Liver (tissue), 8 donors: ENCODE measurements at regions not wholly inside any gene's neighbourhood (a gene's known extent, or its start where the extent isn't known, plus 50 kb on each side); places are given as distances from the start of the nearest gene placed in this dataset.

ENCODE experiments used
- DNase-seq: peaks from one replicate; pipeline ENCODE4 v3.0.0-alpha.2; 2017; ENCODE audit warnings: low spot score
- H3K27ac ChIP-seq, 2 donors: one replicate each; pipeline ENCODE4 v1.7.0; 2013; ENCODE audit warnings: inconsistent platforms in 2 of 2, low read length in 2 of 2, control low read depth in 1 of 2, low read depth in 1 of 2, mild to moderate bottlenecking in 1 of 2
- H3K27me3 ChIP-seq, 4 donors: one replicate each; pipeline versions ENCODE4 v1.6.1 to v1.7.0; 2013; ENCODE audit warnings: low read length in 3 of 4, inconsistent platforms in 1 of 4, mild to moderate bottlenecking in 1 of 4, moderate library complexity in 1 of 4; ENCODE audit not compliant: control insufficient read depth in 4 of 4, insufficient read depth in 4 of 4
- H3K36me3 ChIP-seq, 4 donors: one replicate each; pipeline versions ENCODE4 v1.6.1 to v1.7.0; 2013; ENCODE audit warnings: low read length in 3 of 4, mild to moderate bottlenecking in 3 of 4, low read depth in 1 of 4, moderate library complexity in 1 of 4; ENCODE audit not compliant: control insufficient read depth in 4 of 4, insufficient read depth in 3 of 4
- H3K4me1 ChIP-seq, 4 donors: one replicate each; pipeline versions ENCODE4 v1.6.1 to v1.7.0; 2013; ENCODE audit warnings: low read length in 3 of 4, mild to moderate bottlenecking in 3 of 4, moderate library complexity in 1 of 4; ENCODE audit not compliant: control insufficient read depth in 4 of 4, insufficient read depth in 4 of 4
- H3K4me3 ChIP-seq, 3 donors: one replicate each; pipeline versions ENCODE4 v1.6.1 to v1.7.0; 2013; ENCODE audit warnings: low read length in 3 of 3, control low read depth in 1 of 3, low read depth in 1 of 3, mild to moderate bottlenecking in 1 of 3
- H3K9ac ChIP-seq, 2 donors: one replicate each; pipeline ENCODE4 v1.7.0; 2013; ENCODE audit warnings: low read length in 2 of 2, mild to moderate bottlenecking in 2 of 2, moderate library complexity in 2 of 2, control low read depth in 1 of 2, low read depth in 1 of 2
- H3K9me3 ChIP-seq, 4 donors: one replicate each; pipeline versions ENCODE4 v1.6.1 to v1.7.0; 2013; ENCODE audit warnings: low read length in 3 of 4; ENCODE audit not compliant: control insufficient read depth in 4 of 4
- EGR1 ChIP-seq, 2 donors: IDR thresholded peaks; 2 replicates each; pipeline ENCODE4 v1.6.1; 2016 to 2018; ENCODE audit warnings: antibody characterized with exemption in 2 of 2, low read depth in 2 of 2
- FOXA1 ChIP-seq: IDR thresholded peaks from 2 replicates; pipeline ENCODE4 v1.6.1; 2016; ENCODE audit warnings: antibody characterized with exemption
- GABPA ChIP-seq, 2 donors: IDR thresholded peaks in 1 of 2; conservative IDR thresholded peaks in 1 of 2; 2 replicates each; pipeline ENCODE4 v1.6.1; 2016; ENCODE audit warnings: antibody characterized with exemption in 2 of 2, mild to moderate bottlenecking in 1 of 2, moderate library complexity in 1 of 2
- HNF4A ChIP-seq, 2 donors: conservative IDR thresholded peaks; 2 replicates each; pipeline ENCODE4 v1.6.1; 2016; ENCODE audit warnings: antibody characterized with exemption in 2 of 2, mild to moderate bottlenecking in 2 of 2
- HNF4G ChIP-seq: IDR thresholded peaks from 2 replicates; pipeline ENCODE4 v1.6.1; 2016; ENCODE audit warnings: antibody characterized with exemption
- JUND ChIP-seq, 2 donors: IDR thresholded peaks; 2 replicates each; pipeline ENCODE4 v1.6.1; 2016; ENCODE audit warnings: antibody characterized with exemption in 2 of 2
- NR2F2 ChIP-seq: IDR thresholded peaks from 2 replicates; pipeline ENCODE4 v1.6.1; 2016; ENCODE audit warnings: antibody characterized with exemption
- RXRA ChIP-seq, 2 donors: IDR thresholded peaks; 2 replicates each; pipeline ENCODE4 v1.6.1; 2017 to 2018; ENCODE audit warnings: antibody characterized with exemption in 2 of 2, mild to moderate bottlenecking in 1 of 2
- SP1 ChIP-seq: IDR thresholded peaks from 2 replicates; pipeline ENCODE4 v1.6.1; 2018; ENCODE audit warnings: antibody characterized with exemption, mild to moderate bottlenecking
- WGBS: extraction: QIAGEN DNeasy Blood & Tissue Kit; methylation state at CpG from one replicate; pipeline ENCODE4 v1.1.7; 2013; 5-methylcytosine and 5-hydroxymethylcytosine counted together
- TF ChIP-seq, protein P1 (sequence below): fragments of 150-350 bp; IDR thresholded peaks from 2 replicates; pipeline ENCODE4 v1.5.1; 2017; ENCODE audit warnings: improper control_type of control experiment, low read depth, low read length; ENCODE audit not compliant: missing input control
- TF ChIP-seq, protein P2 (sequence below): IDR thresholded peaks from 2 replicates; pipeline ENCODE4 v1.6.1; 2016; ENCODE audit warnings: antibody characterized with exemption, mild to moderate bottlenecking
- donor health status: healthy.
- donor health status: healthy.
- donor health status: healthy.
- donor health status: healthy.
- donor health status: healthy.

DNA sequence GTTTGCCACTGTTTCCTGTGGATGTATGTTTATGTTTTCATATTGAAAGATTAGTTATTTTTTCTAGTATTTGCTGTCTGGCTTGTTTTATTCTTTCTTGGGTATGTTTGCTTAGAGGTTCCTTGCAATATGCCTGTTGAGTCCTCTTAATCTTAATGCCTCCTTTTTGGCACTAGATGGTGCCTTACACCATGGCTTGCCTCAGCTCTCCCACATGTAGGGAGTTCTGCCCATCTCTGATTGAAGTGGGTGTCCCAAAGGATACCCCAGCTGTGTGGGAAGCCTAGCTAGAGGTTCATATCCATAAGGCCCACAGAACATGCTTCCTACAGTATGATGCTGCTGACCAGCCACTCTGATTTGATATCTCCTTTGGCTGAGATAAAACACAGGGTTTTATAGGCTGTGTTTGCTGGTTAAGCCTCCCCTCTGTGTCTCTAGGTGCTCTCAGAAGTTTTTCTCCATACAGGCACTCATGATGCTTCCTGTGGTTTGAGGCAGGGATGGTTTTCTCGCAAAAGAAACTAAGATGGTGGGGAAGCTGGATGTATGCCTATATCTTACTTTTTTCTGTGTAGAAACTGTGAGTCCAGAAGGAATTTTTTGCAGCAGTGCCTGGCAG lies 162.4 kb downstream of the ASB9 start:
- Histone ChIP-seq H3K9me3 (peaks cover 0 to 3% (median 0%) of the 10 kb centered on the region in 4 donors), H3K27ac (no peak overlapping the region), H3K4me3 (no peak overlapping the region), H3K4me1 (no peaks in the 10 kb centered on the region), H3K27me3 (no peaks in the 10 kb centered on the region), H3K36me3 (no peaks in the 10 kb centered on the region), H3K9ac (no peak overlapping the region)
- DNase-seq, result no peak
- no peak for TF ChIP-seq HNF4A (conservative IDR thresholded peaks at IDR 0.05)
- WGBS, result 79% methylated on average over 1 of the region's 1 CpG

DNA sequence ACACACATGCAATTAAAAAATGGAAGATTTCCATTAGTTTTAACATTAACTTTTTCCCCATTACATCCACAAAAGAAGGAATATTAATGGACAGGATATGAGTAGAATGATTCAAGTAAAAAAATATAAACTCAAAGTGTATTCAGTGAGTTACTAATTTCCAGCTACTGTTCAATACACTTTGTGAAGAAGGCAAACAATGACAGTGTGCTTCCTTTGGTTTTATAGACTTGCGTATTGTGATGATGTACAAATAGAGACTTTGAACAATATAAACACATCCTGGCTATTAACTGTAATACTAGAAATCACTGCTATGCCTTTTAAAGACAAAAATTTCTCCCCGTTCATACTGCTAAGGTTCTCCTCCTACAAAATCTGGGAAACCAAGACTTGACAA lies 171.4 kb downstream of the ASB9 start:
- WGBS, result 61% methylated on average over 2 of the region's 2 CpGs
- DNase-seq, result no peak
- no peaks in the 10 kb centered on the region for H3K4me1 ChIP-seq
- no peak overlapping the region for H3K27ac ChIP-seq
- H3K4me3 ChIP-seq, result no peak overlapping the region
- TF ChIP-seq GABPA (IDR thresholded peaks at IDR 0.05 in 1 of 2, conservative IDR thresholded peaks at IDR 0.05 in 1 of 2), result no peak
- no peaks in the 10 kb centered on the region for H3K9me3 ChIP-seq
- H3K9ac ChIP-seq, result no peak overlapping the region
- no peaks in the 10 kb centered on the region for H3K36me3 ChIP-seq
- peaks cover 0 to 2% (median 0%) of the 10 kb centered on the region in 4 donors for H3K27me3 ChIP-seq

DNA sequence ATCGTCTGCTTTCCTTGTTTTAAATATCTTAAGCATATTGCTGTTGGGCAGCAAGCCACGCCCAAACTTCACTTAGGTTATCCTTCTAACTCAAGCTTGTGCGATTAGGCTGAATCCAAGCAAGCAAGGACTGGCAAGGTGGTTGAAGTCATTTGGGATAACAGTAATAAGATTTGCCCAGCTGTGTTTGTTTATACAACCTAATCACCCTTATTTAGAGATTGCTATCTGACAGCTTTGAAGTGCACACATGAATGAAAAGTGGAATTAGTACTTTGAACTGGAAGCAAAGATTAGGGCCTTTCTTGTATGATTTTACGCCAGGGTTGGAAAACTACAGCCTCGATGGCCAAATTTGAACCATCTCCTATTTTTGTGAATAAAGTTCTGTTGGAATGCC lies 182.1 kb downstream of the ASB9 start:
- no peak for DNase-seq
- H3K4me3 ChIP-seq, result no peak overlapping the region

DNA sequence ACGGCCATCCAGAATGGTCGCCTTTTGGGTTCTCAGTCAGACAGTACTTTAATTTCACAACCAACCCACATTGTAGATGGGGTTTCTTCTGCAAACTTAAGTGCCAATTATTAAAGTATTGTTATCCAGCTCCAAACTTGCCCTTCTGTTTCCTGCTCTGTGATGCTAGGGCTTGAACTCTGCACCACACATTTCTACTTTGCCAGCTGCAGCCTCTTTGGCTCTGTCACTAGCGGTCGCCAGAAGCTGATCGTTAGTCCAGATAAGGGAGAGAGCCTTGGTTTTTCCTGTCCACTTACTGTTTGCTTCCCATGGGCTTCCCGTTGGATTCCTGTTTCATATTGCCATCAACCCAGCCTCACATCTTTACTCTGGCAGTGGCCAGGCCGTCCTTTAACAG lies 196.6 kb downstream of the ASB9 start:
- Histone ChIP-seq H3K4me1 (no peaks in the 10 kb centered on the region), H3K36me3 (no peaks in the 10 kb centered on the region), H3K9ac (no peak overlapping the region), H3K27me3 (peaks cover 0 to 6% (median 0%) of the 10 kb centered on the region in 4 donors), H3K9me3 (no peaks in the 10 kb centered on the region), H3K27ac (no peak overlapping the region), H3K4me3 (no peak overlapping the region)
- 51% methylated on average over 7 of the region's 7 CpGs for WGBS
- no peak for DNase-seq
- TF ChIP-seq, protein P1, sequence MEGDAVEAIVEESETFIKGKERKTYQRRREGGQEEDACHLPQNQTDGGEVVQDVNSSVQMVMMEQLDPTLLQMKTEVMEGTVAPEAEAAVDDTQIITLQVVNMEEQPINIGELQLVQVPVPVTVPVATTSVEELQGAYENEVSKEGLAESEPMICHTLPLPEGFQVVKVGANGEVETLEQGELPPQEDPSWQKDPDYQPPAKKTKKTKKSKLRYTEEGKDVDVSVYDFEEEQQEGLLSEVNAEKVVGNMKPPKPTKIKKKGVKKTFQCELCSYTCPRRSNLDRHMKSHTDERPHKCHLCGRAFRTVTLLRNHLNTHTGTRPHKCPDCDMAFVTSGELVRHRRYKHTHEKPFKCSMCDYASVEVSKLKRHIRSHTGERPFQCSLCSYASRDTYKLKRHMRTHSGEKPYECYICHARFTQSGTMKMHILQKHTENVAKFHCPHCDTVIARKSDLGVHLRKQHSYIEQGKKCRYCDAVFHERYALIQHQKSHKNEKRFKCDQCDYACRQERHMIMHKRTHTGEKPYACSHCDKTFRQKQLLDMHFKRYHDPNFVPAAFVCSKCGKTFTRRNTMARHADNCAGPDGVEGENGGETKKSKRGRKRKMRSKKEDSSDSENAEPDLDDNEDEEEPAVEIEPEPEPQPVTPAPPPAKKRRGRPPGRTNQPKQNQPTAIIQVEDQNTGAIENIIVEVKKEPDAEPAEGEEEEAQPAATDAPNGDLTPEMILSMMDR, result no peak
- TF ChIP-seq SP1, result no peak
- TF ChIP-seq GABPA (IDR thresholded peaks at IDR 0.05 in 1 of 2, conservative IDR thresholded peaks at IDR 0.05 in 1 of 2), result no peak

More for the DNA sequence above, 182.1 kb downstream of the ASB9 start:
- Histone ChIP-seq H3K27ac (no peak overlapping the region), H3K9me3 (no peaks in the 10 kb centered on the region), H3K27me3 (no peaks in the 10 kb centered on the region), H3K9ac (no peak overlapping the region), H3K4me1 (no peaks in the 10 kb centered on the region), H3K36me3 (no peaks in the 10 kb centered on the region)
- TF ChIP-seq HNF4A (conservative IDR thresholded peaks at IDR 0.05) (no peak), NR2F2 (no peak), FOXA1 (no peak), HNF4G (no peak), JUND (IDR thresholded peaks at IDR 0.05) (no peak), EGR1 (IDR thresholded peaks at IDR 0.05; ENCODE audit: low read depth in 2 of 2) (no peak), RXRA (IDR thresholded peaks at IDR 0.05) (no peak)
- TF ChIP-seq, protein P2, sequence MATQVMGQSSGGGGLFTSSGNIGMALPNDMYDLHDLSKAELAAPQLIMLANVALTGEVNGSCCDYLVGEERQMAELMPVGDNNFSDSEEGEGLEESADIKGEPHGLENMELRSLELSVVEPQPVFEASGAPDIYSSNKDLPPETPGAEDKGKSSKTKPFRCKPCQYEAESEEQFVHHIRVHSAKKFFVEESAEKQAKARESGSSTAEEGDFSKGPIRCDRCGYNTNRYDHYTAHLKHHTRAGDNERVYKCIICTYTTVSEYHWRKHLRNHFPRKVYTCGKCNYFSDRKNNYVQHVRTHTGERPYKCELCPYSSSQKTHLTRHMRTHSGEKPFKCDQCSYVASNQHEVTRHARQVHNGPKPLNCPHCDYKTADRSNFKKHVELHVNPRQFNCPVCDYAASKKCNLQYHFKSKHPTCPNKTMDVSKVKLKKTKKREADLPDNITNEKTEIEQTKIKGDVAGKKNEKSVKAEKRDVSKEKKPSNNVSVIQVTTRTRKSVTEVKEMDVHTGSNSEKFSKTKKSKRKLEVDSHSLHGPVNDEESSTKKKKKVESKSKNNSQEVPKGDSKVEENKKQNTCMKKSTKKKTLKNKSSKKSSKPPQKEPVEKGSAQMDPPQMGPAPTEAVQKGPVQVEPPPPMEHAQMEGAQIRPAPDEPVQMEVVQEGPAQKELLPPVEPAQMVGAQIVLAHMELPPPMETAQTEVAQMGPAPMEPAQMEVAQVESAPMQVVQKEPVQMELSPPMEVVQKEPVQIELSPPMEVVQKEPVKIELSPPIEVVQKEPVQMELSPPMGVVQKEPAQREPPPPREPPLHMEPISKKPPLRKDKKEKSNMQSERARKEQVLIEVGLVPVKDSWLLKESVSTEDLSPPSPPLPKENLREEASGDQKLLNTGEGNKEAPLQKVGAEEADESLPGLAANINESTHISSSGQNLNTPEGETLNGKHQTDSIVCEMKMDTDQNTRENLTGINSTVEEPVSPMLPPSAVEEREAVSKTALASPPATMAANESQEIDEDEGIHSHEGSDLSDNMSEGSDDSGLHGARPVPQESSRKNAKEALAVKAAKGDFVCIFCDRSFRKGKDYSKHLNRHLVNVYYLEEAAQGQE, result no peak
- 64% methylated on average over 5 of the region's 5 CpGs for WGBS
